ENCODE measurements at regions not wholly inside any gene's neighbourhood (a gene's known extent, or its start where the extent isn't known, plus 50 kb on each side); places are given as distances from the start of the nearest gene placed in this dataset.

- no peaks in the 10 kb centered on the region for H3K9me3 ChIP-seq (ENCODE audit: control extremely low read depth in 1 of 3, control insufficient read depth in 2 of 3, insufficient read depth in 1 of 3, low read length in 2 of 3)
- no peak overlapping the region for H2AFZ ChIP-seq (ENCODE audit: insufficient read depth, low read depth, low read length, poor library complexity, severe bottlenecking)
- H3K36me3 ChIP-seq (replicated peaks in 1 of 2; ENCODE audit: control extremely low read depth in 1 of 2, control insufficient read depth in 1 of 2, extremely low read depth in 1 of 2, insufficient read depth in 2 of 2, low read length in 1 of 2) = no peaks in the 10 kb centered on the region
- H3K9ac ChIP-seq (ENCODE audit: low read length) = no peak overlapping the region
- Mint-ChIP-seq H3K27me3 (no peaks in the 10 kb centered on the region), H3K4me3 (no peak overlapping the region), H3K27ac (no peak overlapping the region), H3K4me1 (no peaks in the 10 kb centered on the region), H3K9me3 (ENCODE audit: insufficient read depth) (no peaks in the 10 kb centered on the region)
- no peaks in the 10 kb centered on the region for H3K27me3 ChIP-seq (replicated peaks in 1 of 4; ENCODE audit: control extremely low read depth in 1 of 4, control insufficient read depth in 3 of 4, insufficient read depth in 4 of 4, low read length in 3 of 4)
- H3K4me1 ChIP-seq (ENCODE audit: control insufficient read depth in 2 of 2, insufficient read depth in 2 of 2, low read length in 2 of 2) = no peaks in the 10 kb centered on the region
- TF ChIP-seq EZH2 (IDR thresholded peaks at IDR 0.05; ENCODE audit: borderline replicate concordance, insufficient read depth, low read depth, low read length, poor library complexity, severe bottlenecking) (no peak), CTCF (IDR thresholded peaks at IDR 0.05) (no peak)
- ATAC-seq (ENCODE audit: low read depth) (no peak), DNase-seq (no peak)
- ChIA-PET CTCF (no interaction called here), POLR2A (no interaction called here)
- H3K4me2 ChIP-seq (replicated peaks; ENCODE audit: low read depth, low read length, poor library complexity, severe bottlenecking) = no peak overlapping the region
- H3K79me2 ChIP-seq (ENCODE audit: control insufficient read depth, insufficient read depth, low read length) = no peaks in the 10 kb centered on the region
- H3K4me3 ChIP-seq (ENCODE audit: control extremely low read depth in 1 of 5, extremely low read depth in 1 of 5, insufficient read depth in 1 of 5, low read depth in 2 of 5, low read length in 4 of 5) = no peak overlapping the region
- intact Hi-C loops (cut with micrococcal nuclease) = no loop called here
- H4K20me1 ChIP-seq (ENCODE audit: control insufficient read depth, insufficient read depth, low read length, poor library complexity, severe bottlenecking) = no peaks in the 10 kb centered on the region
- H3K27ac ChIP-seq (ENCODE audit: low read length in 2 of 2) = no peak overlapping the region
Measured at GRCh38 chr1:105023719-105024118, 1274.0 kb downstream of the AMY1C start.

- Histone ChIP-seq H3K27ac (ENCODE audit: low read length in 2 of 2) (no peak overlapping the region), H3K79me2 (ENCODE audit: control insufficient read depth, insufficient read depth, low read length) (no peaks in the 10 kb centered on the region), H3K9me3 (ENCODE audit: control extremely low read depth in 1 of 3, control insufficient read depth in 2 of 3, insufficient read depth in 1 of 3, low read length in 2 of 3) (no peaks in the 10 kb centered on the region), H3K4me3 (ENCODE audit: control extremely low read depth in 1 of 5, extremely low read depth in 1 of 5, insufficient read depth in 1 of 5, low read depth in 2 of 5, low read length in 4 of 5) (no peak overlapping the region), H2AFZ (ENCODE audit: insufficient read depth, low read depth, low read length, poor library complexity, severe bottlenecking) (no peak overlapping the region), H3K4me2 (replicated peaks; ENCODE audit: low read depth, low read length, poor library complexity, severe bottlenecking) (no peak overlapping the region), H4K20me1 (ENCODE audit: control insufficient read depth, insufficient read depth, low read length, poor library complexity, severe bottlenecking) (no peaks in the 10 kb centered on the region), H3K4me1 (ENCODE audit: control insufficient read depth in 2 of 2, insufficient read depth in 2 of 2, low read length in 2 of 2) (no peaks in the 10 kb centered on the region), H3K36me3 (replicated peaks in 1 of 2; ENCODE audit: control extremely low read depth in 1 of 2, control insufficient read depth in 1 of 2, extremely low read depth in 1 of 2, insufficient read depth in 2 of 2, low read length in 1 of 2) (no peaks in the 10 kb centered on the region), H3K27me3 (replicated peaks in 1 of 4; ENCODE audit: control extremely low read depth in 1 of 4, control insufficient read depth in 3 of 4, insufficient read depth in 4 of 4, low read length in 3 of 4) (no peaks in the 10 kb centered on the region), H3K9ac (ENCODE audit: low read length) (no peak overlapping the region)
- ATAC-seq (ENCODE audit: low read depth) (no peak), DNase-seq (peak; percentile 5)
- Mint-ChIP-seq H3K9me3 (ENCODE audit: insufficient read depth) (no peaks in the 10 kb centered on the region), H3K4me1 (no peaks in the 10 kb centered on the region), H3K27me3 (no peaks in the 10 kb centered on the region), H3K27ac (no peak overlapping the region), H3K4me3 (no peak overlapping the region)
- intact Hi-C loops (cut with micrococcal nuclease) = no loop called here
- TF ChIP-seq CTCF (IDR thresholded peaks at IDR 0.05) = no peak
- TF ChIP-seq EZH2 (IDR thresholded peaks at IDR 0.05; ENCODE audit: borderline replicate concordance, insufficient read depth, low read depth, low read length, poor library complexity, severe bottlenecking) = no peak
- 92% methylated on average over 2 of the region's 3 CpGs for WGBS (ENCODE audit: insufficient coverage)
- POLR2A ChIA-PET = no interaction called here
- CTCF ChIA-PET = no interaction called here
Measured at GRCh38 chr1:105027838-105028471, 1278.3 kb downstream of the AMY1C start.
